Calu3 (cell line): ENCODE measurements at regions not wholly inside any gene's neighbourhood (a gene's known extent, or its start where the extent isn't known, plus 50 kb on each side); places are given as distances from the start of the nearest gene placed in this dataset.

Experiments used
- BruUV-seq: library from RNA; stranded (reverse); fragments of 400-500 nt; replicated peaks from 2 replicates; lab custom pipeline; 2021; lab: Mats Ljungman, UMichigan
- CTCF ChIA-PET: fragments of 300-600 bp; sonication (Branson Sonifier 250); formaldehyde crosslinking; loops from one replicate; lab custom pipeline; 2022; ENCODE audit warnings: antibody characterized with exemption; lab: Charles Lee
- DNase-seq: peaks from one replicate; pipeline ENCODE4 v3.0.0; 2022
- H3K27ac Mint-ChIP-seq: one replicate; pipeline ENCODE4 v1.8.0; 2022; ENCODE audit warnings: mixed read lengths; ENCODE audit not compliant: unreplicated experiment
- H3K27me3 Mint-ChIP-seq: one replicate; pipeline ENCODE4 v1.8.0; 2022; ENCODE audit warnings: mixed read lengths; ENCODE audit not compliant: unreplicated experiment
- H3K36me3 Mint-ChIP-seq: one replicate; pipeline ENCODE4 v1.8.0; 2022; ENCODE audit warnings: mild to moderate bottlenecking, moderate library complexity, mixed read lengths; ENCODE audit not compliant: insufficient read depth, unreplicated experiment
- H3K4me1 Mint-ChIP-seq: one replicate; pipeline ENCODE4 v1.8.0; 2022; ENCODE audit warnings: mild to moderate bottlenecking, low read depth, mixed read lengths; ENCODE audit not compliant: unreplicated experiment
- H3K4me3 Mint-ChIP-seq: one replicate; pipeline ENCODE4 v1.8.0; 2022; ENCODE audit warnings: mild to moderate bottlenecking, low read depth, moderate library complexity, mixed read lengths; ENCODE audit not compliant: unreplicated experiment
- H3K9me3 Mint-ChIP-seq: one replicate; pipeline ENCODE4 v1.8.0; 2022; ENCODE audit warnings: low read depth, mixed read lengths; ENCODE audit not compliant: unreplicated experiment
- CTCF ChIP-seq: fragments of 200-600 bp; IDR thresholded peaks from one replicate; pipeline ENCODE4 v1.8.0; 2022; ENCODE audit warnings: antibody characterized with exemption; ENCODE audit not compliant: unreplicated experiment
- intact Hi-C: fragments of 100-400 bp; cut with micrococcal nuclease; formaldehyde crosslinking; loops from one replicate; pipeline ENCODE4 v1.10.0; 2022; ENCODE audit not compliant: unreplicated experiment

- H3K4me3 Mint-ChIP-seq: no peak overlapping the region
- CTCF ChIA-PET: no interaction called here
- no peak overlapping the region for H3K27ac Mint-ChIP-seq
- H3K4me1 Mint-ChIP-seq: peaks cover 10% of the 10 kb centered on the region
- no peak for DNase-seq
- intact Hi-C loops: no loop called here
- peaks cover 3% of the 10 kb centered on the region for H3K9me3 Mint-ChIP-seq
- no peak for TF ChIP-seq CTCF
- no TSS peak for BruUV-seq
- no peaks in the 10 kb centered on the region for H3K36me3 Mint-ChIP-seq
- H3K27me3 Mint-ChIP-seq: no peaks in the 10 kb centered on the region
Observed at GRCh38 chr6:139547804-139548203, 173.4 kb upstream of the CITED2 start.

GRCh38 chr6:139547122-139547776, 172.8 kb upstream of the CITED2 start:
- no peak overlapping the region for H3K27ac Mint-ChIP-seq

GRCh38 chr6:139546106-139546472, 171.6 kb upstream of the CITED2 start:
- BruUV-seq: no TSS peak
- no peak for TF ChIP-seq CTCF
- H3K27me3 Mint-ChIP-seq: no peaks in the 10 kb centered on the region
- no peaks in the 10 kb centered on the region for H3K36me3 Mint-ChIP-seq
- DNase-seq: no peak
- H3K9me3 Mint-ChIP-seq: no peaks in the 10 kb centered on the region
- H3K4me1 Mint-ChIP-seq: peaks cover 10% of the 10 kb centered on the region
- no peak overlapping the region for H3K4me3 Mint-ChIP-seq
- CTCF ChIA-PET: no interaction called here
- intact Hi-C loops: no loop called here
- H3K27ac Mint-ChIP-seq: no peak overlapping the region

More at GRCh38 chr6:139547122-139547776, 172.8 kb upstream of the CITED2 start:
- H3K9me3 Mint-ChIP-seq: peaks cover 3% of the 10 kb centered on the region
- DNase-seq: no peak
- no peaks in the 10 kb centered on the region for H3K36me3 Mint-ChIP-seq
- H3K27me3 Mint-ChIP-seq: no peaks in the 10 kb centered on the region
- no TSS peak for BruUV-seq
- intact Hi-C loops: no loop called here
- H3K4me1 Mint-ChIP-seq: peaks cover 10% of the 10 kb centered on the region
- H3K4me3 Mint-ChIP-seq: no peak overlapping the region
- CTCF ChIA-PET: no interaction called here
- TF ChIP-seq CTCF: no peak

GRCh38 chr6:139545206-139546105, 171.0 kb upstream of the CITED2 start:
- CTCF ChIA-PET: no interaction called here
- Mint-ChIP-seq H3K4me1 (peaks cover 14% of the 10 kb centered on the region), H3K36me3 (no peaks in the 10 kb centered on the region), H3K27ac (no peak overlapping the region), H3K9me3 (no peaks in the 10 kb centered on the region), H3K4me3 (no peak overlapping the region), H3K27me3 (no peaks in the 10 kb centered on the region)
- TF ChIP-seq CTCF: no peak
- intact Hi-C loops: no loop called here
- BruUV-seq: no TSS peak
- DNase-seq: no peak
